ENCODE measurements at regions not wholly inside any gene's neighbourhood (a gene's known extent, or its start where the extent isn't known, plus 50 kb on each side); places are given as distances from the start of the nearest gene placed in this dataset.

- POLR2A ChIA-PET (ENCODE audit: low non-redundant PET), result no interaction called here
- DNase-seq (ENCODE audit: low spot score), result no peak
- no peak overlapping the region for H3K27ac ChIP-seq
- CTCF ChIA-PET, result interaction anchor here (0.6 kb wide), 1 partner anchor 13 kb away, joined by 3 read pairs; no protein-coding TSS in a partner anchor
- no peak for TF ChIP-seq CTCF (conservative IDR thresholded peaks at IDR 0.05; ENCODE audit: low read depth)
These were observed 128.6 kb upstream of the ZNF91 start for GRCh38 chr19:23523863-23524262.

GRCh38 chr19:23522431-23522830, 127.2 kb upstream of the ZNF91 start:
- ChIA-PET POLR2A (ENCODE audit: low non-redundant PET) (no interaction called here), CTCF (no interaction called here)
- DNase-seq (ENCODE audit: low spot score), result no peak
- H3K27ac ChIP-seq, result no peak overlapping the region
- TF ChIP-seq CTCF (conservative IDR thresholded peaks at IDR 0.05; ENCODE audit: low read depth), result no peak

DNA sequence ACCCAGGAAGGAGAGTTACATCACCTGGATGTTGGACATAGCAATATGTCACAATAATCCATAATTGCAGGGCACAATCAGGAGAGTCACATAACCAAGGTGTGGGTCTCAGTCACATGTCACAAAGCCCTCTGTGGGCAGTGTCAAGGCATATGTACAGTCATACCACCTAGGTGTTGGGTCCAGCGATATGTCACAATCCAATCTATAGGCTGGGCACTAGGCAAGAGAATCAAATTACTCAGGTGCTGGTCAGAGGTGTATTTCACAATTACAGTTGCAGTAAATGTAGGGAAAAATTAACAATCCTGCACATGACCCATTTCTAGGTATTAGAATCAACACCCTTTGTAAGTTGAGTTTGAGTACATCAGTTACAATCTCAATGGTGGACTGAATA, 126.2 kb upstream of the ZNF91 start:
- H3K27ac ChIP-seq, result no peak overlapping the region
- no peak for TF ChIP-seq CTCF (conservative IDR thresholded peaks at IDR 0.05; ENCODE audit: low read depth)
- ChIA-PET CTCF (no interaction called here), POLR2A (ENCODE audit: low non-redundant PET) (no interaction called here)
- DNase-seq (ENCODE audit: low spot score), result no peak

- TF ChIP-seq CTCF (conservative IDR thresholded peaks at IDR 0.05; ENCODE audit: low read depth), result no peak
- ChIA-PET CTCF (no interaction called here), POLR2A (ENCODE audit: low non-redundant PET) (no interaction called here)
- DNase-seq (ENCODE audit: low spot score), result no peak
- H3K27ac ChIP-seq, result no peak overlapping the region
These were observed 125.2 kb upstream of the ZNF91 start for GRCh38 chr19:23520441-23520840.

DNA sequence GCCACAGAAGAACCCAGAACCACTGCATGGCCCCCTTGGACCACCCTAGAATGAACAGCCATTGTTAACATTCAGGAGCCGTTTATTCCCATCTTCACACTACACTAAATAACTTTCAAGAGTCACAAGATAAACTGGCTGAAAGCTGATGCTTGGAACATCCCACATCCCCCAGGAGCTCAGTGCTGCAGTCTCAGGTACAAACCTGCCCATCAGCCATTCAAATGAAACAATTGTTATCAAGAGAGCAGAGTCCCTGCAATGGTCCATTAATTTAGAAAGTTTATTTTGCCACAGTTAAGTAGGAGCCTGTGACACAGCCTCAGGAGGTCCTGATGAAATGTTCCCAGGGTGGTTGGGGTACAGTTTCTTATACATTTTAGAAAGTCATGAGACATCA, 123.8 kb upstream of the ZNF91 start:
- H3K27ac ChIP-seq, result no peak overlapping the region
- CTCF ChIA-PET, result no interaction called here
- POLR2A ChIA-PET (ENCODE audit: low non-redundant PET), result no interaction called here

DNA sequence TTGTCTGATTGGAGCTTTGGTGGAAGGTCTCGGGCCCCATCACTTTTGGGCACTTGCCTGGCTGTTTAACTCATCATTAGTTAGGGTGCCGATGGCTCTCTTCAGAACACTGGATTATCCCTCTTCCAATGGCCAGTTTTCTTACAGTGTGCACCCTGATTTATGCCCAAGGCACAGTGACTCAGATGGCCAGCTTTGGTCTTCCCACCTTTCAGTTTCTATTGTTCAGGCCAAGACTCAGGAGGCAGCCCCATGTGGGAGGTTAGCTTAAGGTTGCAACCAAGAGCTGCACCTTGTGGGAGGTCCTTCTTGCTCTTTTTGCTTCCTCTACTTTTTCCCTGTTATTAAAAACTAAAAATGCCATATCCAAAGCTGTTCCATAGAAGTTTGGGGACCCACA, 121.0 kb upstream of the ZNF91 start:
- DNase-seq (ENCODE audit: low spot score), result no peak
- ChIA-PET CTCF (no interaction called here), POLR2A (ENCODE audit: low non-redundant PET) (no interaction called here)

More for the DNA sequence above, 123.8 kb upstream of the ZNF91 start:
- no peak for DNase-seq (ENCODE audit: low spot score)
- no peak for TF ChIP-seq CTCF (conservative IDR thresholded peaks at IDR 0.05; ENCODE audit: low read depth)

More for the DNA sequence above, 121.0 kb upstream of the ZNF91 start:
- no peak for TF ChIP-seq CTCF (conservative IDR thresholded peaks at IDR 0.05; ENCODE audit: low read depth)
- no peak overlapping the region for H3K27ac ChIP-seq
